BLaER1 (cell line): ENCODE measurements at regions not wholly inside any gene's neighbourhood (a gene's known extent, or its start where the extent isn't known, plus 50 kb on each side); places are given as distances from the start of the nearest gene placed in this dataset.
A peak's percentile ranks its signal among the peaks of the same experiment; 100 is the strongest.

Source experiments
- H3K27ac ChIP-seq: shearing (Covaris generic); formaldehyde crosslinking; 2 replicates; pipeline ENCODE4 v1.8.1; 2022
- H3K27me3 ChIP-seq: shearing (Covaris generic); formaldehyde crosslinking; 2 replicates; pipeline ENCODE4 v1.8.1; 2022
- H3K36me3 ChIP-seq: shearing (Covaris generic); formaldehyde crosslinking; 2 replicates; pipeline ENCODE4 v1.8.1; 2022
- H3K4me1 ChIP-seq: shearing (Covaris generic); formaldehyde crosslinking; 2 replicates; pipeline ENCODE4 v1.8.1; 2022
- H3K4me2 ChIP-seq: shearing (Covaris generic); formaldehyde crosslinking; 2 replicates; pipeline ENCODE4 v1.8.1; 2022
- H3K4me3 ChIP-seq: shearing (Covaris generic); formaldehyde crosslinking; 2 replicates; pipeline ENCODE4 v1.8.1; 2022
- H3K9ac ChIP-seq: shearing (Covaris generic); formaldehyde crosslinking; 2 replicates; pipeline ENCODE4 v1.8.1; 2022
- H3K9me3 ChIP-seq: shearing (Covaris generic); formaldehyde crosslinking; 2 replicates; pipeline ENCODE4 v1.8.1; 2022
- H4K20me1 ChIP-seq: shearing (Covaris generic); formaldehyde crosslinking; 2 replicates; pipeline ENCODE4 v1.8.1; 2022
- Cebpa-rat ChIP-seq: shearing (Covaris generic); IDR thresholded peaks from 2 replicates; pipeline ENCODE4 v1.8.1; 2022

GRCh38 chr11:115933564-115933963 is 429.3 kb upstream of the CADM1 start:
- Histone ChIP-seq H3K36me3 (no peaks in the 10 kb centered on the region), H3K4me2 (no peak overlapping the region), H3K4me1 (peaks cover 24% of the 10 kb centered on the region), H3K9ac (no peak overlapping the region), H4K20me1 (no peaks in the 10 kb centered on the region), H3K27ac (no peak overlapping the region), H3K4me3 (no peak overlapping the region), H3K9me3 (no peaks in the 10 kb centered on the region), H3K27me3 (no peaks in the 10 kb centered on the region)
- TF ChIP-seq Cebpa-rat, result no peak

GRCh38 chr11:115931548-115932083 is 427.4 kb upstream of the CADM1 start:
- H3K9me3 ChIP-seq, result no peaks in the 10 kb centered on the region
- H3K27me3 ChIP-seq, result no peaks in the 10 kb centered on the region
- peak overlapping the region; percentile 28; the same call in 1 of the 2 replicates for H3K27ac ChIP-seq
- TF ChIP-seq Cebpa-rat, result no peak
- no peak overlapping the region for H3K4me3 ChIP-seq
- peak overlapping the region; percentile 58 for H3K4me2 ChIP-seq
- no peaks in the 10 kb centered on the region for H3K36me3 ChIP-seq
- H3K9ac ChIP-seq, result no peak overlapping the region
- H3K4me1 ChIP-seq, result peaks cover 24% of the 10 kb centered on the region
- no peaks in the 10 kb centered on the region for H4K20me1 ChIP-seq

GRCh38 chr11:115930886-115931547 is 426.8 kb upstream of the CADM1 start:
- no peak overlapping the region for H3K4me3 ChIP-seq
- H3K4me2 ChIP-seq, result peak overlapping the region; percentile 58
- H3K9ac ChIP-seq, result no peak overlapping the region
- no peaks in the 10 kb centered on the region for H4K20me1 ChIP-seq
- no peaks in the 10 kb centered on the region for H3K9me3 ChIP-seq
- peaks cover 24% of the 10 kb centered on the region for H3K4me1 ChIP-seq
- TF ChIP-seq Cebpa-rat, result no peak
- H3K36me3 ChIP-seq, result no peaks in the 10 kb centered on the region
- H3K27ac ChIP-seq, result peak overlapping the region; percentile 28; the same call in 1 of the 2 replicates
- H3K27me3 ChIP-seq, result no peaks in the 10 kb centered on the region

- H3K27ac ChIP-seq, result peak overlapping the region; percentile 28; the same call in 1 of the 2 replicates
- no peaks in the 10 kb centered on the region for H3K36me3 ChIP-seq
- no peaks in the 10 kb centered on the region for H3K9me3 ChIP-seq
- H3K4me3 ChIP-seq, result no peak overlapping the region
- H3K4me1 ChIP-seq, result peaks cover 24% of the 10 kb centered on the region
- TF ChIP-seq Cebpa-rat, result no peak
- H3K4me2 ChIP-seq, result peak overlapping the region; percentile 58
- no peaks in the 10 kb centered on the region for H4K20me1 ChIP-seq
- H3K9ac ChIP-seq, result no peak overlapping the region
- no peaks in the 10 kb centered on the region for H3K27me3 ChIP-seq
Observed at GRCh38 chr11:115930291-115930690, 426.1 kb upstream of the CADM1 start.

GRCh38 chr11:115929618-115930129 is 425.5 kb upstream of the CADM1 start:
- Histone ChIP-seq H3K4me2 (peak overlapping the region; percentile 58), H3K4me1 (peaks cover 24% of the 10 kb centered on the region)

GRCh38 chr11:115928811-115929210 is 424.6 kb upstream of the CADM1 start:
- H3K27me3 ChIP-seq, result no peaks in the 10 kb centered on the region
- no peaks in the 10 kb centered on the region for H4K20me1 ChIP-seq
- H3K4me1 ChIP-seq, result peaks cover 24% of the 10 kb centered on the region
- H3K4me2 ChIP-seq, result no peak overlapping the region
- no peak overlapping the region for H3K27ac ChIP-seq
- no peaks in the 10 kb centered on the region for H3K9me3 ChIP-seq
- no peak overlapping the region for H3K9ac ChIP-seq
- no peak for TF ChIP-seq Cebpa-rat
- H3K4me3 ChIP-seq, result no peak overlapping the region
- H3K36me3 ChIP-seq, result no peaks in the 10 kb centered on the region

More at GRCh38 chr11:115929618-115930129, 425.5 kb upstream of the CADM1 start:
- H3K4me3 ChIP-seq, result no peak overlapping the region
- H3K27ac ChIP-seq, result no peak overlapping the region
- H3K9me3 ChIP-seq, result no peaks in the 10 kb centered on the region
- no peaks in the 10 kb centered on the region for H3K27me3 ChIP-seq
- H3K9ac ChIP-seq, result no peak overlapping the region
- no peaks in the 10 kb centered on the region for H3K36me3 ChIP-seq
- no peak for TF ChIP-seq Cebpa-rat
- H4K20me1 ChIP-seq, result no peaks in the 10 kb centered on the region

GRCh38 chr11:115927823-115928329 is 423.7 kb upstream of the CADM1 start:
- TF ChIP-seq Cebpa-rat, result no peak
- Histone ChIP-seq H3K9me3 (no peaks in the 10 kb centered on the region), H4K20me1 (no peaks in the 10 kb centered on the region), H3K36me3 (no peaks in the 10 kb centered on the region), H3K4me3 (no peak overlapping the region), H3K27ac (no peak overlapping the region), H3K4me1 (peaks cover 24% of the 10 kb centered on the region), H3K27me3 (no peaks in the 10 kb centered on the region), H3K9ac (no peak overlapping the region), H3K4me2 (no peak overlapping the region)

GRCh38 chr11:115926601-115927000 is 422.4 kb upstream of the CADM1 start:
- Histone ChIP-seq H4K20me1 (no peaks in the 10 kb centered on the region), H3K9ac (no peak overlapping the region)

GRCh38 chr11:115926138-115926537 is 421.9 kb upstream of the CADM1 start:
- no peak overlapping the region for H3K4me3 ChIP-seq
- no peaks in the 10 kb centered on the region for H3K27me3 ChIP-seq
- H3K4me2 ChIP-seq, result no peak overlapping the region
- H3K27ac ChIP-seq, result no peak overlapping the region
- no peaks in the 10 kb centered on the region for H3K9me3 ChIP-seq
- no peaks in the 10 kb centered on the region for H3K36me3 ChIP-seq
- H3K9ac ChIP-seq, result no peak overlapping the region
- peaks cover 21% of the 10 kb centered on the region for H3K4me1 ChIP-seq
- H4K20me1 ChIP-seq, result no peaks in the 10 kb centered on the region
- TF ChIP-seq Cebpa-rat, result no peak

More at GRCh38 chr11:115926601-115927000, 422.4 kb upstream of the CADM1 start:
- no peak overlapping the region for H3K27ac ChIP-seq
- peaks cover 25% of the 10 kb centered on the region for H3K4me1 ChIP-seq
- no peaks in the 10 kb centered on the region for H3K36me3 ChIP-seq
- TF ChIP-seq Cebpa-rat, result no peak
- no peaks in the 10 kb centered on the region for H3K9me3 ChIP-seq
- H3K27me3 ChIP-seq, result no peaks in the 10 kb centered on the region
- H3K4me2 ChIP-seq, result no peak overlapping the region
- no peak overlapping the region for H3K4me3 ChIP-seq

GRCh38 chr11:115925568-115926090 is 421.4 kb upstream of the CADM1 start:
- no peaks in the 10 kb centered on the region for H3K27me3 ChIP-seq
- H4K20me1 ChIP-seq, result no peaks in the 10 kb centered on the region
- no peak for TF ChIP-seq Cebpa-rat
- no peaks in the 10 kb centered on the region for H3K9me3 ChIP-seq
- no peak overlapping the region for H3K27ac ChIP-seq
- H3K9ac ChIP-seq, result no peak overlapping the region
- H3K4me3 ChIP-seq, result no peak overlapping the region
- H3K4me2 ChIP-seq, result no peak overlapping the region
- peaks cover 20% of the 10 kb centered on the region for H3K4me1 ChIP-seq
- no peaks in the 10 kb centered on the region for H3K36me3 ChIP-seq
